GM23248 (cell line): ENCODE measurements at regions not wholly inside any gene's neighbourhood (a gene's known extent, or its start where the extent isn't known, plus 50 kb on each side); places are given as distances from the start of the nearest gene placed in this dataset.

Source experiments
- DNase-seq: peaks from one replicate; pipeline ENCODE4 v3.0.0-alpha.2; 2015
- H2AFZ ChIP-seq: fragments of 200-600 bp; sonication (generic); 2 replicates; pipeline ENCODE4 v1.6.1; 2016; ENCODE audit warnings: antibody characterized with exemption
- H3F3A ChIP-seq: fragments of 200-600 bp; sonication (generic); 2 replicates; pipeline ENCODE4 v1.6.1; 2016; ENCODE audit warnings: mild to moderate bottlenecking, antibody characterized with exemption, mixed run types; ENCODE audit not compliant: insufficient read depth
- H3K27ac ChIP-seq: fragments of 200-600 bp; sonication (generic); 2 replicates; pipeline ENCODE4 v1.5.1; 2016; ENCODE audit warnings: mild to moderate bottlenecking
- H3K27me3 ChIP-seq: fragments of 200-600 bp; sonication (generic); replicated peaks from 2 replicates; pipeline ENCODE4 v1.6.1; 2016; ENCODE audit warnings: mild to moderate bottlenecking; ENCODE audit not compliant: insufficient read depth
- H3K36me3 ChIP-seq: fragments of 200-600 bp; sonication (generic); 2 replicates; pipeline ENCODE4 v1.6.1; 2016; ENCODE audit warnings: low read depth, mild to moderate bottlenecking
- H3K4me1 ChIP-seq: fragments of 200-600 bp; sonication (generic); 2 replicates; pipeline ENCODE4 v1.6.1; 2016; ENCODE audit warnings: mild to moderate bottlenecking; ENCODE audit not compliant: insufficient read depth
- H3K4me2 ChIP-seq: fragments of 200-600 bp; sonication (generic); one replicate; pipeline ENCODE4 v1.6.1; 2016; ENCODE audit warnings: mild to moderate bottlenecking; ENCODE audit not compliant: unreplicated experiment
- H3K4me3 ChIP-seq: fragments of 200-600 bp; sonication (generic); 2 replicates; pipeline ENCODE4 v1.5.1; 2016; ENCODE audit warnings: mild to moderate bottlenecking
- H3K79me2 ChIP-seq: fragments of 200-600 bp; sonication (generic); 2 replicates; pipeline ENCODE4 v1.6.1; 2016; ENCODE audit warnings: mild to moderate bottlenecking; ENCODE audit not compliant: insufficient read depth
- H3K9ac ChIP-seq: fragments of 200-600 bp; sonication (generic); 2 replicates; pipeline ENCODE4 v1.6.1; 2016; ENCODE audit warnings: mild to moderate bottlenecking
- H3K9me2 ChIP-seq: fragments of 200-600 bp; sonication (generic); 2 replicates; pipeline ENCODE4 v1.6.1; 2016; ENCODE audit warnings: mixed run types, mild to moderate bottlenecking, moderate library complexity; ENCODE audit not compliant: insufficient read depth
- H3K9me3 ChIP-seq: fragments of 200-600 bp; sonication (generic); one replicate; pipeline ENCODE4 v1.6.1; 2017; ENCODE audit warnings: low read depth
- H4K20me1 ChIP-seq: fragments of 200-600 bp; sonication (generic); 2 replicates; pipeline ENCODE4 v1.6.0; 2016; ENCODE audit not compliant: insufficient read depth
- EZH2 ChIP-seq: fragments of 200-600 bp; sonication (generic); IDR thresholded peaks from 2 replicates; pipeline ENCODE4 v1.6.1; 2018; ENCODE audit warnings: antibody characterized with exemption, mild to moderate bottlenecking; ENCODE audit not compliant: insufficient read depth, poor library complexity, severe bottlenecking
- EZH2phosphoT487 ChIP-seq: fragments of 200-600 bp; sonication (generic); IDR thresholded peaks from 2 replicates; pipeline ENCODE4 v1.6.1; 2018; ENCODE audit warnings: antibody characterized with exemption, moderate library complexity, mild to moderate bottlenecking, low read depth; ENCODE audit not compliant: insufficient read depth
- WGBS, 2 experiments: methylation state at CpG; one replicate each; pipeline ENCODE4 v1.1.6; 2015 to 2017; ENCODE audit warnings: low lambda C conversion rate in 2 of 2, low coverage in 1 of 2; ENCODE audit errors: missing lambda C conversion rate in 2 of 2; 5-methylcytosine and 5-hydroxymethylcytosine counted together
- in situ Hi-C: fragments of 300-500 bp; cut with MboI; formaldehyde crosslinking; loops from 2 replicates; pipeline ENCODE4 v1.15.0; 2020

GRCh38 chr5:155508673-155509072 is 495.1 kb downstream of the KIF4B start:
- no peak for DNase-seq
- H3K9me2 ChIP-seq: no peaks in the 10 kb centered on the region
- H3K4me2 ChIP-seq: no peak overlapping the region
- H3K79me2 ChIP-seq: no peaks in the 10 kb centered on the region
- H3K27me3 ChIP-seq: no peaks in the 10 kb centered on the region
- no peak for TF ChIP-seq EZH2
- TF ChIP-seq EZH2phosphoT487: no peak
- 24 to 33% methylated on average over 3 of the region's 3 CpGs for WGBS, 2 experiments
- no peaks in the 10 kb centered on the region for H3K4me1 ChIP-seq
- no peak overlapping the region for H3K4me3 ChIP-seq
- in situ Hi-C loops: no loop called here
- H3K9ac ChIP-seq: no peak overlapping the region
- H3K36me3 ChIP-seq: no peaks in the 10 kb centered on the region
- no peaks in the 10 kb centered on the region for H3F3A ChIP-seq
- no peaks in the 10 kb centered on the region for H3K9me3 ChIP-seq
- no peaks in the 10 kb centered on the region for H4K20me1 ChIP-seq
- no peak overlapping the region for H3K27ac ChIP-seq
- H2AFZ ChIP-seq: no peak overlapping the region

GRCh38 chr5:155512329-155512728 is 498.8 kb downstream of the KIF4B start:
- H4K20me1 ChIP-seq: no peaks in the 10 kb centered on the region
- WGBS, 2 experiments: 24 to 36% methylated on average over 1 of the region's 1 CpG
- no peak for TF ChIP-seq EZH2phosphoT487
- no peak for TF ChIP-seq EZH2
- no peaks in the 10 kb centered on the region for H3K9me2 ChIP-seq
- no peaks in the 10 kb centered on the region for H3K79me2 ChIP-seq
- H3K4me2 ChIP-seq: no peak overlapping the region
- no peak for DNase-seq
- no peak overlapping the region for H3K27ac ChIP-seq
- H3K9me3 ChIP-seq: no peaks in the 10 kb centered on the region
- H3K9ac ChIP-seq: no peak overlapping the region
- H2AFZ ChIP-seq: no peak overlapping the region
- in situ Hi-C loops: no loop called here
- no peak overlapping the region for H3K4me3 ChIP-seq
- no peaks in the 10 kb centered on the region for H3K27me3 ChIP-seq
- H3K36me3 ChIP-seq: no peaks in the 10 kb centered on the region
- no peaks in the 10 kb centered on the region for H3K4me1 ChIP-seq
- no peaks in the 10 kb centered on the region for H3F3A ChIP-seq

GRCh38 chr5:155514105-155514563 is 500.6 kb downstream of the KIF4B start:
- no peaks in the 10 kb centered on the region for H3F3A ChIP-seq
- H3K36me3 ChIP-seq: no peaks in the 10 kb centered on the region
- no peak overlapping the region for H3K27ac ChIP-seq
- H3K9me3 ChIP-seq: no peaks in the 10 kb centered on the region
- no peak overlapping the region for H3K4me2 ChIP-seq
- in situ Hi-C loops: no loop called here
- TF ChIP-seq EZH2phosphoT487: no peak
- TF ChIP-seq EZH2: no peak
- no peaks in the 10 kb centered on the region for H3K79me2 ChIP-seq
- H3K4me1 ChIP-seq: no peaks in the 10 kb centered on the region
- no peak overlapping the region for H3K4me3 ChIP-seq
- DNase-seq: no peak
- no peaks in the 10 kb centered on the region for H3K27me3 ChIP-seq
- no peaks in the 10 kb centered on the region for H3K9me2 ChIP-seq
- no peak overlapping the region for H2AFZ ChIP-seq
- no peak overlapping the region for H3K9ac ChIP-seq
- 43 to 48% methylated on average over 2 of the region's 2 CpGs for WGBS, 2 experiments
- H4K20me1 ChIP-seq: no peaks in the 10 kb centered on the region

- no peak overlapping the region for H2AFZ ChIP-seq
- in situ Hi-C loops: no loop called here
- no peaks in the 10 kb centered on the region for H4K20me1 ChIP-seq
- H3K9me3 ChIP-seq: no peaks in the 10 kb centered on the region
- H3K9me2 ChIP-seq: no peaks in the 10 kb centered on the region
- H3K4me2 ChIP-seq: no peak overlapping the region
- H3F3A ChIP-seq: no peaks in the 10 kb centered on the region
- H3K27ac ChIP-seq: no peak overlapping the region
- no peaks in the 10 kb centered on the region for H3K79me2 ChIP-seq
- TF ChIP-seq EZH2phosphoT487 (no peak), EZH2 (no peak)
- H3K4me3 ChIP-seq: no peak overlapping the region
- H3K9ac ChIP-seq: no peak overlapping the region
- no peaks in the 10 kb centered on the region for H3K4me1 ChIP-seq
- H3K27me3 ChIP-seq: no peaks in the 10 kb centered on the region
- no peaks in the 10 kb centered on the region for H3K36me3 ChIP-seq
- no peak for DNase-seq
- WGBS, 2 experiments: 38 to 42% methylated on average over 1 of the region's 1 CpG
Observed at GRCh38 chr5:155522540-155522939, 509.0 kb downstream of the KIF4B start.

GRCh38 chr5:155529362-155529761 is 515.8 kb downstream of the KIF4B start:
- H3K79me2 ChIP-seq: no peaks in the 10 kb centered on the region
- H3K4me2 ChIP-seq: no peak overlapping the region
- H3K9ac ChIP-seq: no peak overlapping the region
- no peak overlapping the region for H3K4me3 ChIP-seq
- H3K27me3 ChIP-seq: no peaks in the 10 kb centered on the region
- in situ Hi-C loops: no loop called here
- H4K20me1 ChIP-seq: no peaks in the 10 kb centered on the region
- no peak overlapping the region for H2AFZ ChIP-seq
- H3K9me2 ChIP-seq: no peaks in the 10 kb centered on the region
- no peaks in the 10 kb centered on the region for H3K36me3 ChIP-seq
- 6 to 11% methylated on average over 2 of the region's 2 CpGs for WGBS, 2 experiments
- H3F3A ChIP-seq: no peaks in the 10 kb centered on the region
- H3K27ac ChIP-seq: no peak overlapping the region
- H3K9me3 ChIP-seq: no peaks in the 10 kb centered on the region
- no peak for DNase-seq
- no peaks in the 10 kb centered on the region for H3K4me1 ChIP-seq
- TF ChIP-seq EZH2 (no peak), EZH2phosphoT487 (no peak)
